K562 (cell line): ENCODE measurements at regions not wholly inside any gene's neighbourhood (a gene's known extent, or its start where the extent isn't known, plus 50 kb on each side); places are given as distances from the start of the nearest gene placed in this dataset.

Source experiments
- ATAC-seq: fragments of 200-7000 bp; cut with Tn5 transposase; 3 replicates; pipeline ENCODE4 v1.9.1; 2020; ENCODE audit warnings: moderate library complexity
- BruUV-seq: library from RNA; stranded (reverse); fragments of 400-500 nt; replicated peaks from 2 replicates; lab custom pipeline; 2021; lab: Mats Ljungman, UMichigan
- CTCF ChIA-PET: fragments of 300-600 bp; formaldehyde crosslinking; extraction: SDS; loops from one replicate; lab custom pipeline; 2021; ENCODE audit warnings: low intra/inter-chr PET ratio; lab: Yijun Ruan, JAX
- POLR2A ChIA-PET: fragments of 300-600, 350-650 bp; sonication (Branson Sonifier 250); formaldehyde crosslinking; extraction: SDS; loops from one replicate; lab custom pipeline; 2021; ENCODE audit warnings: antibody characterized with exemption, inconsistent platforms; lab: Yijun Ruan, JAX
- DNase-seq, 4 experiments: peaks; one replicate each; pipeline versions ENCODE4 v3.0.0 to v3.0.0-alpha.2; 2011 to 2018; ENCODE audit warnings: low spot score in 3 of 4, mixed read lengths in 3 of 4; ENCODE audit errors: extremely low read depth in 1 of 4
- FAIRE-seq: peaks from 2 replicates; lab custom pipeline; 2011; peaks lifted over from hg19 to GRCh38; lab: Jason Lieb, UNC
- H2AFZ ChIP-seq: 2 replicates; pipeline ENCODE4 v1.6.0; 2011; ENCODE audit warnings: low read depth, low read length, control low read depth, inconsistent platforms
- H3K27ac ChIP-seq: fragments of 200-600 bp; 3 replicates; pipeline ENCODE4 v1.8.0; 2011; ENCODE audit warnings: low read depth, mild to moderate bottlenecking, control low read depth, inconsistent platforms, low read length, moderate library complexity, mixed read lengths; ENCODE audit errors: extremely low read depth
- H3K27me3 ChIP-seq, 2 experiments: fragments of 300-600 bp in 1 of 2; 2 replicates in 1 of 2; 3 replicates in 1 of 2; pipeline versions ENCODE4 v1.6.0 to v1.8.0; 2011; ENCODE audit warnings: inconsistent platforms in 2 of 2, low read length in 2 of 2, mild to moderate bottlenecking in 1 of 2, mixed read lengths in 1 of 2, moderate library complexity in 1 of 2; ENCODE audit not compliant: control insufficient read depth in 2 of 2, insufficient read depth in 2 of 2
- H3K36me3 ChIP-seq: fragments of 300-600 bp; 3 replicates; pipeline ENCODE4 v1.8.0; 2011; ENCODE audit warnings: mild to moderate bottlenecking, low read length, inconsistent platforms; ENCODE audit not compliant: control insufficient read depth, insufficient read depth
- H3K4me1 ChIP-seq, 2 experiments: fragments of 200-600 bp in 1 of 2; replicated peaks in 1 of 2; 2 replicates in 1 of 2; 3 replicates in 1 of 2; pipeline versions ENCODE4 v1.5.1 to v1.8.0; 2011; ENCODE audit warnings: inconsistent platforms in 2 of 2, low read length in 2 of 2, mild to moderate bottlenecking in 1 of 2, mixed read lengths in 1 of 2, moderate library complexity in 1 of 2; ENCODE audit not compliant: control insufficient read depth in 2 of 2, insufficient read depth in 2 of 2
- H3K4me2 ChIP-seq: 2 replicates; pipeline ENCODE4 v1.6.1; 2011; ENCODE audit warnings: low read length, control low read depth, inconsistent platforms, mixed read lengths; ENCODE audit not compliant: insufficient read depth
- H3K4me3 ChIP-seq: fragments of 200-600 bp; sonication (generic), shearing (Covaris generic); 2 replicates; pipeline ENCODE4 v1.5.1; 2016; ENCODE audit warnings: control low read depth, inconsistent platforms
- H3K79me2 ChIP-seq: fragments of 200-600 bp; 3 replicates; pipeline ENCODE4 v1.8.0; 2011; ENCODE audit warnings: low read length, inconsistent platforms; ENCODE audit not compliant: control insufficient read depth, insufficient read depth
- H3K9ac ChIP-seq, 2 experiments: 2 replicates each; pipeline versions ENCODE4 v1.6.0 to v1.6.1; 2011; ENCODE audit warnings: low read depth in 2 of 2, low read length in 2 of 2, control low read depth in 1 of 2, inconsistent platforms in 1 of 2, mild to moderate bottlenecking in 1 of 2, mixed read lengths in 1 of 2; ENCODE audit not compliant: insufficient read depth in 1 of 2
- H3K9me1 ChIP-seq: one replicate; pipeline ENCODE4 v1.6.0; 2011; ENCODE audit warnings: inconsistent platforms, mild to moderate bottlenecking, low read length, moderate library complexity; ENCODE audit not compliant: control insufficient read depth, insufficient read depth
- H3K9me3 ChIP-seq: replicated peaks from 2 replicates; pipeline ENCODE4 v1.5.1; 2011; ENCODE audit warnings: low read depth, low read length, inconsistent platforms; ENCODE audit not compliant: control insufficient read depth, insufficient read depth
- H4K20me1 ChIP-seq: replicated peaks from 2 replicates; pipeline ENCODE4 v1.6.1; 2011; ENCODE audit warnings: low read length, inconsistent platforms, mixed read lengths; ENCODE audit not compliant: control insufficient read depth, insufficient read depth
- ADNP ChIP-seq: fragments of 200-800 bp; sonication (Bioruptor generic); IDR thresholded peaks from 2 replicates; pipeline ENCODE4 v1.6.1; 2016; ENCODE audit warnings: missing genetic modification characterization, missing compliant biosample characterization
- CREBBP ChIP-seq: IDR thresholded peaks from one replicate; pipeline ENCODE4 v1.6.1; 2012; ENCODE audit warnings: low read depth, mild to moderate bottlenecking, control low read depth, inconsistent platforms, low read length
- EWSR1 ChIP-seq: fragments of 450-650 bp; IDR thresholded peaks from 2 replicates; pipeline ENCODE4 v1.6.1; 2018; ENCODE audit warnings: borderline replicate concordance, mild to moderate bottlenecking, low read depth, moderate library complexity; ENCODE audit not compliant: partially characterized antibody
- IRF1 ChIP-seq: sonication (generic); formaldehyde crosslinking; IDR thresholded peaks from 2 replicates; pipeline ENCODE4 v1.8.0; 2022; ENCODE audit warnings: missing genetic modification reagents, mild to moderate bottlenecking, borderline replicate concordance
- MTA1 ChIP-seq: fragments of 450-650 bp; IDR thresholded peaks from 2 replicates; pipeline ENCODE4 v1.6.1; 2017; ENCODE audit warnings: borderline replicate concordance
- PRMT5 ChIP-seq: sonication (generic); formaldehyde crosslinking; IDR thresholded peaks from 2 replicates; pipeline ENCODE4 v1.5.0; 2020; ENCODE audit warnings: missing genetic modification reagents
- RB1 ChIP-seq: fragments of 450-650 bp; IDR thresholded peaks from 2 replicates; pipeline ENCODE4 v1.6.1; 2017; ENCODE audit warnings: low read depth, mild to moderate bottlenecking
- ZC3H4 ChIP-seq: sonication (generic); formaldehyde crosslinking; IDR thresholded peaks from 2 replicates; pipeline ENCODE4 v1.9.0; 2021; ENCODE audit warnings: missing genetic modification reagents, borderline replicate concordance
- ZC3H8 ChIP-seq: fragments of 450-650 bp; IDR thresholded peaks from 2 replicates; pipeline ENCODE4 v1.6.1; 2017
- ZNF239 ChIP-seq: fragments of 250-450 bp; sonication (Bioruptor Pico); IDR thresholded peaks from 2 replicates; pipeline ENCODE4 v1.4.0; 2020; ENCODE audit warnings: mild to moderate bottlenecking
- ZNF41 ChIP-seq: fragments of 250-450 bp; sonication (Bioruptor Pico); conservative IDR thresholded peaks from 2 replicates; pipeline ENCODE4 v1.4.0; 2020; ENCODE audit warnings: mild to moderate bottlenecking
- ZNF511 ChIP-seq: sonication (generic); formaldehyde crosslinking; IDR thresholded peaks from 2 replicates; pipeline ENCODE4 v1.8.0; 2022; ENCODE audit warnings: mild to moderate bottlenecking, missing genetic modification reagents
- ZNF518B ChIP-seq: fragments of 250-450 bp; sonication (Bioruptor Pico); IDR thresholded peaks from 2 replicates; pipeline ENCODE4 v1.5.0; 2021; ENCODE audit warnings: mild to moderate bottlenecking, moderate library complexity
- ZNF75A ChIP-seq: fragments of 450-650 bp; formaldehyde crosslinking; IDR thresholded peaks from 2 replicates; pipeline ENCODE4 v1.4.0; 2020; ENCODE audit warnings: mild to moderate bottlenecking
- ZZZ3 ChIP-seq: fragments of 450-650 bp; IDR thresholded peaks from 2 replicates; pipeline ENCODE4 v1.6.1; 2016; ENCODE audit warnings: antibody characterized with exemption, mild to moderate bottlenecking, moderate library complexity
- WGBS: fragments of 100-300 bp; shearing (Covaris generic); methylation state at CpG from one replicate; pipeline ENCODE4 v1.1.6; 2016; ENCODE audit warnings: low coverage, mixed read lengths; ENCODE audit not compliant: insufficient coverage; ENCODE audit errors: missing lambda C conversion rate; 5-methylcytosine and 5-hydroxymethylcytosine counted together
- in situ Hi-C: fragments of 300-500 bp; cut with MboI; formaldehyde crosslinking; loops from 4 replicates; pipeline ENCODE4 v1.15.0; 2018; ENCODE audit warnings: inconsistent platforms, mixed read lengths
- intact Hi-C: fragments of 100-400 bp; cut with micrococcal nuclease; formaldehyde crosslinking; loops from 2 replicates; pipeline ENCODE4 v1.14.2; 2022

- H3K36me3 ChIP-seq: no peaks in the 10 kb centered on the region
- no TSS peak for BruUV-seq
- H2AFZ ChIP-seq: no peak overlapping the region
- no peak overlapping the region for H3K27ac ChIP-seq
- no peak for ATAC-seq
- no peak overlapping the region for H3K4me3 ChIP-seq
- peaks cover 22 to 47% of the 10 kb centered on the region in 2 experiments; a peak in 4 of 5 replicates for H3K27me3 ChIP-seq
- in situ Hi-C loops: no loop called here
- H3K9me1 ChIP-seq: no peaks in the 10 kb centered on the region
- POLR2A ChIA-PET: interaction anchor here (0.7 kb wide), 1 partner anchor 9 kb away, joined by 3 read pairs; no protein-coding TSS in a partner anchor
- 0% methylated on average over 1 of the region's 1 CpG for WGBS
- no peaks in the 10 kb centered on the region for H3K9me3 ChIP-seq
- H3K4me2 ChIP-seq: no peak overlapping the region
- no peaks in the 10 kb centered on the region for H4K20me1 ChIP-seq
- no peak for DNase-seq
- intact Hi-C loops: no loop called here
- H3K79me2 ChIP-seq: no peaks in the 10 kb centered on the region
- H3K4me1 ChIP-seq: no peaks in the 10 kb centered on the region
- H3K9ac ChIP-seq: no peak overlapping the region
- TF ChIP-seq ZNF41 (CRISPR knock-in tag) (no peak), EWSR1 (no peak), ZNF75A (no peak), ZZZ3 (no peak), ADNP (tag) (no peak), MTA1 (no peak), ZNF511 (no peak), RB1 (no peak), ZC3H8 (no peak), ZC3H4 (CRISPR knock-in tag) (no peak), CREBBP (no peak), PRMT5 (CRISPR knock-in tag) (no peak), ZNF518B (CRISPR knock-in tag) (no peak), IRF1 (no peak), ZNF239 (CRISPR knock-in tag) (no peak)
- CTCF ChIA-PET: no interaction called here
- FAIRE-seq: no peak
Measured at GRCh38 chr5:73286896-73287295, 113.9 kb downstream of the TMEM174 start.
